Upper lobe of right lung (tissue), 1 donor: ENCODE measurements at regions not wholly inside any gene's neighbourhood (a gene's known extent, or its start where the extent isn't known, plus 50 kb on each side); places are given as distances from the start of the nearest gene placed in this dataset.

Experiments
- ATAC-seq: fragments of 200-7000 bp; cut with Tn5 transposase; one replicate; pipeline ENCODE4 v1.9.1; 2020; ENCODE audit warnings: mild to moderate bottlenecking, moderate library complexity
- DNase-seq: peaks from one replicate; pipeline ENCODE4 v3.0.0-alpha.2; 2020
- H3K27ac ChIP-seq: fragments of 200-600 bp; one replicate; pipeline ENCODE4 v1.8.0; 2022
- H3K27me3 ChIP-seq: fragments of 200-600 bp; one replicate; pipeline ENCODE4 v1.8.0; 2022; ENCODE audit warnings: mild to moderate bottlenecking
- H3K36me3 ChIP-seq: fragments of 200-600 bp; one replicate; pipeline ENCODE4 v1.8.0; 2022
- H3K4me1 ChIP-seq: fragments of 200-600 bp; one replicate; pipeline ENCODE4 v1.8.0; 2022
- H3K4me3 ChIP-seq: fragments of 200-600 bp; one replicate; pipeline ENCODE4 v1.8.0; 2022; ENCODE audit warnings: mild to moderate bottlenecking
- H3K9me3 ChIP-seq: fragments of 200-600 bp; one replicate; pipeline ENCODE4 v1.8.0; 2022
- CTCF ChIP-seq: fragments of 200-600 bp; IDR thresholded peaks from one replicate; pipeline ENCODE4 v1.8.0; 2022; ENCODE audit warnings: antibody characterized with exemption
- intact Hi-C: fragments of 100-400 bp; cut with DNase I; formaldehyde crosslinking; loops from one replicate; pipeline ENCODE4 v1.11.0; 2022
- donor health status: DM: no; HTN: yes; CAD: no; lungs with severe emphysema.

- Histone ChIP-seq H3K27ac (no peak overlapping the region), H3K27me3 (no peaks in the 10 kb centered on the region), H3K9me3 (no peaks in the 10 kb centered on the region), H3K4me1 (peaks cover 14% of the 10 kb centered on the region), H3K36me3 (no peaks in the 10 kb centered on the region), H3K4me3 (no peak overlapping the region)
- intact Hi-C loops = no loop called here
- no peak for DNase-seq
- ATAC-seq = no peak
- no peak for TF ChIP-seq CTCF
Observed at GRCh38 chr2:172376505-172377125, 50.8 kb upstream of the ITGA6 start.

- TF ChIP-seq CTCF = no peak
- H3K27me3 ChIP-seq = no peaks in the 10 kb centered on the region
- DNase-seq (no peak), ATAC-seq (no peak)
- no peak overlapping the region for H3K4me3 ChIP-seq
- H3K36me3 ChIP-seq = no peaks in the 10 kb centered on the region
- intact Hi-C loops = no loop called here
- H3K9me3 ChIP-seq = no peaks in the 10 kb centered on the region
- peaks cover 14% of the 10 kb centered on the region for H3K4me1 ChIP-seq
- no peak overlapping the region for H3K27ac ChIP-seq
Observed at GRCh38 chr2:172377408-172377807, 50.0 kb upstream of the ITGA6 start.
